SJCRH30 (cell line): ENCODE measurements at regions not wholly inside any gene's neighbourhood (a gene's known extent, or its start where the extent isn't known, plus 50 kb on each side); places are given as distances from the start of the nearest gene placed in this dataset.
A peak's percentile ranks its signal among the peaks of the same experiment; 100 is the strongest.

ENCODE experiments used
- DNase-seq, 2 experiments: peaks; one replicate each; pipeline ENCODE4 v3.0.0-alpha.2; 2015 to 2020
- H3K27ac ChIP-seq: fragments of 250-450 bp; sonication (Bioruptor Pico); 2 replicates; pipeline ENCODE4 v1.5.1; 2020; ENCODE audit warnings: mild to moderate bottlenecking, moderate library complexity
- H3K27me3 ChIP-seq: fragments of 250-450 bp; sonication (Bioruptor Pico); 2 replicates; pipeline ENCODE4 v1.5.1; 2020; ENCODE audit warnings: mild to moderate bottlenecking, moderate library complexity
- H3K36me3 ChIP-seq: fragments of 250-450 bp; sonication (Bioruptor Pico); 2 replicates; pipeline ENCODE4 v1.5.1; 2020; ENCODE audit warnings: mild to moderate bottlenecking, moderate library complexity
- H3K4me1 ChIP-seq: fragments of 250-450 bp; sonication (Bioruptor Pico); 2 replicates; pipeline ENCODE4 v1.5.1; 2020; ENCODE audit warnings: mild to moderate bottlenecking, moderate library complexity
- H3K4me3 ChIP-seq: fragments of 250-450 bp; sonication (Bioruptor Pico); 2 replicates; pipeline ENCODE4 v1.5.1; 2020; ENCODE audit warnings: mild to moderate bottlenecking, moderate library complexity
- H3K9me3 ChIP-seq: fragments of 250-450 bp; sonication (Bioruptor Pico); replicated peaks from 2 replicates; pipeline ENCODE4 v1.5.1; 2020; ENCODE audit warnings: mild to moderate bottlenecking, moderate library complexity

GRCh38 chr9:20197976-20198685 is 409.3 kb upstream of the SLC24A2 start:
- no peak overlapping the region for H3K4me3 ChIP-seq
- no peaks in the 10 kb centered on the region for H3K9me3 ChIP-seq
- peaks cover 7% of the 10 kb centered on the region for H3K4me1 ChIP-seq
- no peaks in the 10 kb centered on the region for H3K36me3 ChIP-seq
- peak in 1 of 2 experiments; percentile 26 for DNase-seq
- H3K27ac ChIP-seq = no peak overlapping the region
- H3K27me3 ChIP-seq = no peaks in the 10 kb centered on the region

- no peak for DNase-seq
Measured at GRCh38 chr9:20191228-20191840, 402.5 kb upstream of the SLC24A2 start.

GRCh38 chr9:20189871-20190270 is 401.0 kb upstream of the SLC24A2 start:
- H3K27ac ChIP-seq = no peak overlapping the region
- H3K4me1 ChIP-seq = no peaks in the 10 kb centered on the region
- no peak for DNase-seq
- no peaks in the 10 kb centered on the region for H3K27me3 ChIP-seq
- H3K4me3 ChIP-seq = no peak overlapping the region
- no peaks in the 10 kb centered on the region for H3K36me3 ChIP-seq
- no peaks in the 10 kb centered on the region for H3K9me3 ChIP-seq

More at GRCh38 chr9:20191228-20191840, 402.5 kb upstream of the SLC24A2 start:
- no peaks in the 10 kb centered on the region for H3K4me1 ChIP-seq
- H3K27ac ChIP-seq = no peak overlapping the region
- H3K36me3 ChIP-seq = no peaks in the 10 kb centered on the region
- no peak overlapping the region for H3K4me3 ChIP-seq
- H3K27me3 ChIP-seq = no peaks in the 10 kb centered on the region
- H3K9me3 ChIP-seq = no peaks in the 10 kb centered on the region

- H3K9me3 ChIP-seq = no peaks in the 10 kb centered on the region
- no peak overlapping the region for H3K27ac ChIP-seq
- H3K27me3 ChIP-seq = no peaks in the 10 kb centered on the region
- no peak for DNase-seq
- H3K36me3 ChIP-seq = no peaks in the 10 kb centered on the region
- no peaks in the 10 kb centered on the region for H3K4me1 ChIP-seq
- H3K4me3 ChIP-seq = no peak overlapping the region
Measured at GRCh38 chr9:20188616-20189369, 400.0 kb upstream of the SLC24A2 start.

GRCh38 chr9:20187318-20187717 is 398.5 kb upstream of the SLC24A2 start:
- DNase-seq = no peak
- no peaks in the 10 kb centered on the region for H3K36me3 ChIP-seq
- no peaks in the 10 kb centered on the region for H3K9me3 ChIP-seq
- H3K4me3 ChIP-seq = no peak overlapping the region
- no peaks in the 10 kb centered on the region for H3K27me3 ChIP-seq
- H3K4me1 ChIP-seq = no peaks in the 10 kb centered on the region
- H3K27ac ChIP-seq = no peak overlapping the region

GRCh38 chr9:20186823-20187222 is 398.0 kb upstream of the SLC24A2 start:
- no peak for DNase-seq
- Histone ChIP-seq H3K27me3 (no peaks in the 10 kb centered on the region), H3K36me3 (no peaks in the 10 kb centered on the region), H3K4me1 (no peaks in the 10 kb centered on the region), H3K9me3 (no peaks in the 10 kb centered on the region), H3K4me3 (no peak overlapping the region), H3K27ac (no peak overlapping the region)

- H3K27me3 ChIP-seq = no peaks in the 10 kb centered on the region
- H3K36me3 ChIP-seq = no peaks in the 10 kb centered on the region
- no peak overlapping the region for H3K27ac ChIP-seq
- DNase-seq = no peak
- no peaks in the 10 kb centered on the region for H3K4me1 ChIP-seq
- no peak overlapping the region for H3K4me3 ChIP-seq
- H3K9me3 ChIP-seq = no peaks in the 10 kb centered on the region
Measured at GRCh38 chr9:20186231-20186630, 397.4 kb upstream of the SLC24A2 start.

GRCh38 chr9:20184541-20184940 is 395.7 kb upstream of the SLC24A2 start:
- H3K9me3 ChIP-seq = no peaks in the 10 kb centered on the region
- H3K27ac ChIP-seq = no peak overlapping the region
- H3K4me3 ChIP-seq = no peak overlapping the region
- H3K36me3 ChIP-seq = no peaks in the 10 kb centered on the region
- no peaks in the 10 kb centered on the region for H3K27me3 ChIP-seq
- H3K4me1 ChIP-seq = no peaks in the 10 kb centered on the region
- DNase-seq = no peak

- DNase-seq = no peak
- Histone ChIP-seq H3K4me1 (no peaks in the 10 kb centered on the region), H3K4me3 (no peak overlapping the region), H3K27ac (no peak overlapping the region), H3K27me3 (no peaks in the 10 kb centered on the region), H3K36me3 (no peaks in the 10 kb centered on the region), H3K9me3 (no peaks in the 10 kb centered on the region)
Measured at GRCh38 chr9:20178679-20179078, 389.8 kb upstream of the SLC24A2 start.

- Histone ChIP-seq H3K9me3 (no peaks in the 10 kb centered on the region), H3K27ac (no peak overlapping the region), H3K4me1 (no peaks in the 10 kb centered on the region), H3K4me3 (no peak overlapping the region), H3K27me3 (no peaks in the 10 kb centered on the region), H3K36me3 (no peaks in the 10 kb centered on the region)
- DNase-seq = peak in 1 of 2 experiments; percentile 15
Measured at GRCh38 chr9:20178197-20178596, 389.4 kb upstream of the SLC24A2 start.

GRCh38 chr9:20170122-20170521 is 381.3 kb upstream of the SLC24A2 start:
- DNase-seq = no peak
- no peaks in the 10 kb centered on the region for H3K27me3 ChIP-seq
- no peak overlapping the region for H3K27ac ChIP-seq
- no peak overlapping the region for H3K4me3 ChIP-seq
- H3K9me3 ChIP-seq = no peaks in the 10 kb centered on the region
- H3K4me1 ChIP-seq = no peaks in the 10 kb centered on the region
- H3K36me3 ChIP-seq = no peaks in the 10 kb centered on the region

- Histone ChIP-seq H3K27me3 (no peaks in the 10 kb centered on the region), H3K36me3 (no peaks in the 10 kb centered on the region)
Measured at GRCh38 chr9:20152151-20152725, 363.4 kb upstream of the SLC24A2 start.

GRCh38 chr9:20148416-20148815 is 359.6 kb upstream of the SLC24A2 start:
- no peaks in the 10 kb centered on the region for H3K9me3 ChIP-seq
- no peak overlapping the region for H3K4me3 ChIP-seq
- no peaks in the 10 kb centered on the region for H3K36me3 ChIP-seq
- H3K27me3 ChIP-seq = no peaks in the 10 kb centered on the region
- H3K4me1 ChIP-seq = no peaks in the 10 kb centered on the region
- peak in 1 of 2 experiments; percentile 17 for DNase-seq
- no peak overlapping the region for H3K27ac ChIP-seq

More at GRCh38 chr9:20152151-20152725, 363.4 kb upstream of the SLC24A2 start:
- DNase-seq = no peak
- Histone ChIP-seq H3K4me3 (no peak overlapping the region), H3K4me1 (no peaks in the 10 kb centered on the region), H3K9me3 (no peaks in the 10 kb centered on the region), H3K27ac (no peak overlapping the region)

- Histone ChIP-seq H3K27me3 (no peaks in the 10 kb centered on the region), H3K4me1 (no peaks in the 10 kb centered on the region; the same call in 1 of the 2 replicates)
Measured at GRCh38 chr9:20144197-20144596, 355.4 kb upstream of the SLC24A2 start.

GRCh38 chr9:20139763-20140290 is 351.0 kb upstream of the SLC24A2 start:
- no peaks in the 10 kb centered on the region for H3K27me3 ChIP-seq
- no peak for DNase-seq
- H3K4me1 ChIP-seq = no peaks in the 10 kb centered on the region; the same call in 1 of the 2 replicates
- no peak overlapping the region for H3K27ac ChIP-seq
- no peak overlapping the region for H3K4me3 ChIP-seq
- H3K9me3 ChIP-seq = no peaks in the 10 kb centered on the region
- no peaks in the 10 kb centered on the region for H3K36me3 ChIP-seq

More at GRCh38 chr9:20144197-20144596, 355.4 kb upstream of the SLC24A2 start:
- H3K4me3 ChIP-seq = no peak overlapping the region
- peak in 1 of 2 experiments; percentile 6 for DNase-seq
- no peaks in the 10 kb centered on the region for H3K9me3 ChIP-seq
- H3K36me3 ChIP-seq = no peaks in the 10 kb centered on the region
- no peak overlapping the region for H3K27ac ChIP-seq
